Hepatocyte (in vitro differentiated cells): ENCODE measurements at regions not wholly inside any gene's neighbourhood (a gene's known extent, or its start where the extent isn't known, plus 50 kb on each side); places are given as distances from the start of the nearest gene placed in this dataset.

Source experiments
- DNase-seq: peaks from one replicate; pipeline ENCODE4 v3.0.0-alpha.2; 2016; ENCODE audit warnings: low spot score
- H2AFZ ChIP-seq: fragments of 200-600 bp; sonication (generic); 2 replicates; pipeline ENCODE4 v1.6.0; 2016; ENCODE audit warnings: antibody characterized with exemption, mild to moderate bottlenecking
- H3K27ac ChIP-seq: fragments of 200-600 bp; sonication (generic); 2 replicates; pipeline ENCODE4 v1.5.1; 2016; ENCODE audit warnings: mild to moderate bottlenecking
- H3K27me3 ChIP-seq: fragments of 200-600 bp; sonication (generic); 2 replicates; pipeline ENCODE4 v1.6.1; 2016
- H3K36me3 ChIP-seq: fragments of 200-600 bp; sonication (generic); replicated peaks from 2 replicates; pipeline ENCODE4 v1.5.1; 2016; ENCODE audit warnings: low read depth; ENCODE audit not compliant: insufficient read depth
- H3K4me1 ChIP-seq: fragments of 200-600 bp; sonication (generic); 2 replicates; pipeline ENCODE4 v1.5.1; 2016; ENCODE audit warnings: mild to moderate bottlenecking, moderate library complexity; ENCODE audit not compliant: insufficient read depth
- H3K4me2 ChIP-seq: fragments of 200-600 bp; sonication (generic); 2 replicates; pipeline ENCODE4 v1.6.0; 2016
- H3K4me3 ChIP-seq: fragments of 200-600 bp; sonication (generic); 2 replicates; pipeline ENCODE4 v1.5.1; 2016; ENCODE audit warnings: mild to moderate bottlenecking
- H3K79me2 ChIP-seq: fragments of 200-600 bp; sonication (generic); 2 replicates; pipeline ENCODE4 v1.6.0; 2017; ENCODE audit warnings: mild to moderate bottlenecking
- H3K9me2 ChIP-seq: fragments of 200-600 bp; sonication (generic); replicated peaks from 2 replicates; pipeline ENCODE4 v1.6.0; 2017; ENCODE audit warnings: mild to moderate bottlenecking; ENCODE audit not compliant: insufficient read depth
- H3K9me3 ChIP-seq: fragments of 200-600 bp; sonication (generic); 2 replicates; pipeline ENCODE4 v1.5.1; 2016; ENCODE audit warnings: low read depth, mild to moderate bottlenecking
- H4K20me1 ChIP-seq: fragments of 200-600 bp; sonication (generic); 2 replicates; pipeline ENCODE4 v1.6.0; 2016; ENCODE audit warnings: mild to moderate bottlenecking; ENCODE audit not compliant: insufficient read depth, poor library complexity, severe bottlenecking
- CTCF ChIP-seq: fragments of 200-600 bp; sonication (generic); IDR thresholded peaks from 2 replicates; pipeline ENCODE4 v1.5.1; 2016; ENCODE audit warnings: antibody characterized with exemption, mild to moderate bottlenecking; ENCODE audit not compliant: poor library complexity
- EZH2 ChIP-seq: fragments of 200-600 bp; sonication (generic); IDR thresholded peaks from 2 replicates; pipeline ENCODE4 v1.6.1; 2016; ENCODE audit warnings: antibody characterized with exemption, mild to moderate bottlenecking, borderline replicate concordance
- EZH2phosphoT487 ChIP-seq: fragments of 200-600 bp; sonication (generic); IDR thresholded peaks from one replicate; pipeline ENCODE4 v1.6.1; 2018; ENCODE audit warnings: antibody characterized with exemption, mild to moderate bottlenecking, low read depth, moderate library complexity; ENCODE audit not compliant: unreplicated experiment, severe bottlenecking
- WGBS: methylation state at CpG from one replicate; pipeline ENCODE4 v1.1.6; 2016; ENCODE audit warnings: low lambda C conversion rate; ENCODE audit errors: missing lambda C conversion rate; 5-methylcytosine and 5-hydroxymethylcytosine counted together

GRCh38 chr4:138911909-138912703, 103.5 kb upstream of the NOCT start:
- no peaks in the 10 kb centered on the region for H3K27me3 ChIP-seq
- peak overlapping the region; percentile 65 for H3K4me2 ChIP-seq
- peak overlapping the region; percentile 91 for H3K27ac ChIP-seq
- H3K4me3 ChIP-seq: no peak overlapping the region
- no peak overlapping the region for H2AFZ ChIP-seq
- WGBS: 39% methylated on average over 9 of the region's 9 CpGs
- no peaks in the 10 kb centered on the region for H3K36me3 ChIP-seq
- DNase-seq: peak; percentile 47
- TF ChIP-seq EZH2phosphoT487 (no peak), CTCF (no peak), EZH2 (no peak)
- H4K20me1 ChIP-seq: no peaks in the 10 kb centered on the region
- no peaks in the 10 kb centered on the region for H3K79me2 ChIP-seq
- H3K4me1 ChIP-seq: peaks cover 31% of the 10 kb centered on the region
- no peaks in the 10 kb centered on the region for H3K9me3 ChIP-seq
- H3K9me2 ChIP-seq: no peaks in the 10 kb centered on the region

- Histone ChIP-seq H3K9me2 (no peaks in the 10 kb centered on the region), H3K27ac (peak overlapping the region; percentile 91), H3K36me3 (no peaks in the 10 kb centered on the region), H4K20me1 (no peaks in the 10 kb centered on the region), H3K4me1 (peaks cover 31% of the 10 kb centered on the region), H3K4me2 (peak overlapping the region; percentile 65), H3K4me3 (no peak overlapping the region), H2AFZ (no peak overlapping the region), H3K79me2 (no peaks in the 10 kb centered on the region), H3K27me3 (no peaks in the 10 kb centered on the region), H3K9me3 (no peaks in the 10 kb centered on the region)
- TF ChIP-seq EZH2 (no peak), CTCF (no peak), EZH2phosphoT487 (no peak)
- 2% methylated on average over 12 of the region's 12 CpGs for WGBS
- peak; percentile 88 for DNase-seq
Measured at GRCh38 chr4:138910914-138911336, 104.7 kb upstream of the NOCT start.

- Histone ChIP-seq H2AFZ (no peak overlapping the region), H4K20me1 (no peaks in the 10 kb centered on the region), H3K4me1 (peaks cover 31% of the 10 kb centered on the region), H3K27ac (peak overlapping the region; percentile 91), H3K4me3 (no peak overlapping the region), H3K27me3 (no peaks in the 10 kb centered on the region), H3K36me3 (no peaks in the 10 kb centered on the region), H3K79me2 (no peaks in the 10 kb centered on the region), H3K9me3 (no peaks in the 10 kb centered on the region), H3K4me2 (peak overlapping the region; percentile 65), H3K9me2 (no peaks in the 10 kb centered on the region)
- no peak for DNase-seq
- TF ChIP-seq CTCF (no peak), EZH2 (no peak), EZH2phosphoT487 (no peak)
- 26% methylated on average over 6 of the region's 6 CpGs for WGBS
Measured at GRCh38 chr4:138910195-138910913, 105.2 kb upstream of the NOCT start.
